ENCODE measurements at regions not wholly inside any gene's neighbourhood (a gene's known extent, or its start where the extent isn't known, plus 50 kb on each side); places are given as distances from the start of the nearest gene placed in this dataset.

GRCh38 chr5:145708169-145708568 lies 127.0 kb downstream of the PRELID2 start:
- Histone ChIP-seq H4K20me1 (no peaks in the 10 kb centered on the region), H3K4me2 (no peak overlapping the region), H3K4me1 (no peaks in the 10 kb centered on the region), H3K9ac (no peak overlapping the region), H3K36me3 (no peaks in the 10 kb centered on the region), H3K27me3 (no peaks in the 10 kb centered on the region), H3K9me3 (replicated peaks in 1 of 11) (no peaks in the 10 kb centered on the region), H3K4me3 (no peak overlapping the region), H3K27ac (no peak overlapping the region)
- no peak for TF ChIP-seq Cebpa-rat (IDR thresholded peaks at IDR 0.05)

GRCh38 chr5:145704724-145705123 lies 130.4 kb downstream of the PRELID2 start:
- H3K27me3 ChIP-seq: no peaks in the 10 kb centered on the region
- peaks cover 2 to 6% (median 4%) of the 10 kb centered on the region in 10 experiments; a peak in 17 of 20 replicates for H3K4me1 ChIP-seq
- no peaks in the 10 kb centered on the region; a peak in 1 of 22 replicates for H3K36me3 ChIP-seq
- no peak for TF ChIP-seq Cebpa-rat (IDR thresholded peaks at IDR 0.05)
- H3K27ac ChIP-seq: no peak overlapping the region
- H3K9ac ChIP-seq: no peak overlapping the region
- no peaks in the 10 kb centered on the region for H4K20me1 ChIP-seq
- no peaks in the 10 kb centered on the region for H3K9me3 ChIP-seq (replicated peaks in 1 of 11)
- H3K4me3 ChIP-seq: no peak overlapping the region
- H3K4me2 ChIP-seq: no peak overlapping the region

GRCh38 chr5:145703856-145704255 lies 131.3 kb downstream of the PRELID2 start:
- peaks cover 4 to 11% (median 8%) of the 10 kb centered on the region in 10 experiments; a peak in 17 of 20 replicates for H3K4me1 ChIP-seq
- H3K4me2 ChIP-seq: no peak overlapping the region
- H4K20me1 ChIP-seq: no peaks in the 10 kb centered on the region
- H3K9me3 ChIP-seq (replicated peaks in 1 of 11): no peaks in the 10 kb centered on the region
- no peak overlapping the region for H3K4me3 ChIP-seq
- no peaks in the 10 kb centered on the region; a peak in 1 of 22 replicates for H3K36me3 ChIP-seq
- H3K9ac ChIP-seq: no peak overlapping the region
- TF ChIP-seq Cebpa-rat (IDR thresholded peaks at IDR 0.05): no peak
- H3K27me3 ChIP-seq: no peaks in the 10 kb centered on the region
- H3K27ac ChIP-seq: no peak overlapping the region

DNA sequence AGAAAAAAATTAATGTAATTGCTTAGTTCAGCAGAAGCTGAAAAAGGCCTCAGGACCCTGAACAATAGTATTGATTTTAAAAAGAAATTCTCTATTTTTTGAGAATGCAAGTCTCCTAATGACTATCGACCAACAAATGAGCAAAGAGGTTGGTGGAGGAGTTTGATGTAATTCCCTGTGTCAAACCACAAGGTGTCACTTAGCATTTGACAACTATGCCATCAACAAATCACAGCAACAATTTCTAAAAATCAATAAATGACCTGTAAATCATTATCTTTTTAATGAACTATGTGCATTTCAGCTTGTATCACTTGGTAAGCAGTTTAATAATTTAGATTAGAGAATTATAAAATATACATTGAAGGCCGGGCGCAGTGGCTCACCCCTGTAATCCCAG lies 133.7 kb downstream of the PRELID2 start:
- no peak for TF ChIP-seq Cebpa-rat (IDR thresholded peaks at IDR 0.05)
- H3K27me3 ChIP-seq: no peaks in the 10 kb centered on the region
- H4K20me1 ChIP-seq: no peaks in the 10 kb centered on the region
- H3K36me3 ChIP-seq: no peaks in the 10 kb centered on the region; a peak in 1 of 22 replicates
- no peak overlapping the region for H3K4me2 ChIP-seq
- H3K9ac ChIP-seq: no peak overlapping the region
- H3K4me1 ChIP-seq: peaks cover 4 to 11% (median 8%) of the 10 kb centered on the region in 10 experiments; a peak in 17 of 20 replicates
- no peak overlapping the region for H3K27ac ChIP-seq
- H3K9me3 ChIP-seq (replicated peaks in 1 of 11): no peaks in the 10 kb centered on the region
- no peak overlapping the region for H3K4me3 ChIP-seq

GRCh38 chr5:145699846-145700245 lies 135.3 kb downstream of the PRELID2 start:
- Histone ChIP-seq H3K27ac (no peak overlapping the region), H4K20me1 (no peaks in the 10 kb centered on the region), H3K4me2 (peak overlapping the region; percentile 7 to 62 (median 35); a peak in 18 of 22 replicates), H3K9me3 (replicated peaks in 1 of 11) (no peaks in the 10 kb centered on the region), H3K36me3 (no peaks in the 10 kb centered on the region; a peak in 1 of 22 replicates), H3K27me3 (no peaks in the 10 kb centered on the region), H3K4me1 (peaks cover 4 to 11% (median 8%) of the 10 kb centered on the region in 10 experiments; a peak in 17 of 20 replicates), H3K4me3 (no peak overlapping the region), H3K9ac (no peak overlapping the region)
- no peak for TF ChIP-seq Cebpa-rat (IDR thresholded peaks at IDR 0.05)

DNA sequence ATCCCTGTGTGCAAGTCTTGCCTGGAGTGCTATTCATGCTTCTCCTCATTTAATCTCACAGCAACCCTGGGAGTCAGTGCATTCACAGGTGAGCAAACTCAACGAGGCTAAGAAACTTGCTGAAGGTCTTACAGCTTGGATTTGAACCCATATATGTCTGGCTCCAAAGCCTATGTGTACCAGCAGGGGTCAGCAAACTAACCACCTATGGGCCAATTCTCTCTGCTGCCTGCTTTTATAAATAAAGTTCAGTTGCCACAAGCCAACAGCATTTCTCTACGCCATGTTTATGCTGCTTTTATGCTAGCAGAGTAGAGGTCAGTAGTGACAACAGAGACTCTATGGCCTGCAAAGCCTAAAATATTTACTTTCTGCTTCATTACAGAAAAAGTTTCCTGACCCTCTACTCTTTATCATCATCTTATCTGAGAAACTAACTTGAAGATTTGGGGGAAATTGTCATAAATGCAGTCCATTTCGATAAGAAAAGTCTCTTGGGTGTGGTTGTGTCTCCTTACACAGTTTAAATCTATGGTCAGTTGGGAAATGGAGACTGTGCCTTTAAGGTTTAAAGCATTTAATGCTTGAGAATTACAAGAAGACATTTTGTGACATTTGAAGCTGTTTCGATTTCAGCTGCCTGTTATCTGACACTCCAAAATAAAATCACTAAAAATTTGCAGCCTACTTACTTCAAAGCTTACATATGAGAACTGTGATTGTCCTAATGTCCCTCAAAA lies 137.7 kb downstream of the PRELID2 start:
- Histone ChIP-seq H3K9me3 (replicated peaks in 1 of 11) (no peaks in the 10 kb centered on the region), H3K9ac (no peak overlapping the region)
- no peak for TF ChIP-seq Cebpa-rat (IDR thresholded peaks at IDR 0.05)

GRCh38 chr5:145689235-145689634 lies 145.9 kb downstream of the PRELID2 start:
- Histone ChIP-seq H3K27me3 (no peaks in the 10 kb centered on the region), H3K27ac (peak overlapping the region in 8 of 11 experiments; percentile 33 to 63 (median 52); a peak in 13 of 22 replicates), H3K4me1 (peaks cover 8 to 21% (median 14%) of the 10 kb centered on the region in 10 experiments), H3K9me3 (replicated peaks in 1 of 11) (no peaks in the 10 kb centered on the region), H3K4me3 (no peak overlapping the region), H3K4me2 (peak overlapping the region; percentile 20 to 83 (median 60); a peak in 21 of 22 replicates), H3K36me3 (no peaks in the 10 kb centered on the region), H4K20me1 (no peaks in the 10 kb centered on the region), H3K9ac (peak overlapping the region in 4 of 11 experiments; percentile 15 to 62 (median 39); a peak in 4 of 22 replicates)
- TF ChIP-seq Cebpa-rat (IDR thresholded peaks at IDR 0.05): no peak

More for the DNA sequence above, 137.7 kb downstream of the PRELID2 start:
- Histone ChIP-seq H3K4me2 (no peak overlapping the region), H4K20me1 (no peaks in the 10 kb centered on the region), H3K36me3 (no peaks in the 10 kb centered on the region; a peak in 1 of 22 replicates), H3K27me3 (no peaks in the 10 kb centered on the region), H3K4me3 (no peak overlapping the region), H3K27ac (no peak overlapping the region), H3K4me1 (peaks cover 4 to 11% (median 8%) of the 10 kb centered on the region in 10 experiments; a peak in 17 of 20 replicates)

- no peak overlapping the region for H3K4me3 ChIP-seq
- H3K36me3 ChIP-seq: no peaks in the 10 kb centered on the region
- H3K9me3 ChIP-seq (replicated peaks in 1 of 11): no peaks in the 10 kb centered on the region
- TF ChIP-seq Cebpa-rat (IDR thresholded peaks at IDR 0.05): no peak
- H3K27me3 ChIP-seq: no peaks in the 10 kb centered on the region
- no peaks in the 10 kb centered on the region for H4K20me1 ChIP-seq
- peaks cover 8 to 21% (median 14%) of the 10 kb centered on the region in 10 experiments for H3K4me1 ChIP-seq
- no peak overlapping the region for H3K9ac ChIP-seq
- H3K4me2 ChIP-seq: no peak overlapping the region
- no peak overlapping the region for H3K27ac ChIP-seq
Observed at GRCh38 chr5:145687943-145688342, 147.2 kb downstream of the PRELID2 start.

DNA sequence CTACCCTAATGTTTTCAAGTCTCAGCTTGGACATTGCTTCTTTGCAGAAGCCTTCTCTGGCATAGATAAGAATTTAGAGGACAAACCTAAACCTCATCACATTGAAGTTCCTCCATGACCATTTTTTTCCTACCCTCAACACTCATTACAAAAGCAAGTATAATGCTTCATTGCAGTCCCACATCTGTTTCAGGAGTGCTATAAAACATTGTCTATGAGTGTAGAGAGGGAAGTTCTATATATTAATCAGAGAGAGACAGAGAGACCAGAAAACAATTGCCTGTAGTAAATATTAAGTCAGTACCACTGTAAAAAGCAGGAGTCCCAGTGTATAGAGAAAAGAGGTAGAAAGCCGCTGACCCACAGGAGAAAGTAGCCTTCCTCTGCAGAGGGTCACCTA lies 149.7 kb downstream of the PRELID2 start:
- Histone ChIP-seq H3K9ac (no peak overlapping the region), H3K4me1 (peaks cover 12 to 21% (median 17%) of the 10 kb centered on the region in 10 experiments), H3K27ac (no peak overlapping the region), H3K36me3 (no peaks in the 10 kb centered on the region), H3K4me2 (no peak overlapping the region), H4K20me1 (no peaks in the 10 kb centered on the region), H3K4me3 (no peak overlapping the region), H3K9me3 (replicated peaks in 1 of 11) (no peaks in the 10 kb centered on the region), H3K27me3 (no peaks in the 10 kb centered on the region)
- no peak for TF ChIP-seq Cebpa-rat (IDR thresholded peaks at IDR 0.05)

DNA sequence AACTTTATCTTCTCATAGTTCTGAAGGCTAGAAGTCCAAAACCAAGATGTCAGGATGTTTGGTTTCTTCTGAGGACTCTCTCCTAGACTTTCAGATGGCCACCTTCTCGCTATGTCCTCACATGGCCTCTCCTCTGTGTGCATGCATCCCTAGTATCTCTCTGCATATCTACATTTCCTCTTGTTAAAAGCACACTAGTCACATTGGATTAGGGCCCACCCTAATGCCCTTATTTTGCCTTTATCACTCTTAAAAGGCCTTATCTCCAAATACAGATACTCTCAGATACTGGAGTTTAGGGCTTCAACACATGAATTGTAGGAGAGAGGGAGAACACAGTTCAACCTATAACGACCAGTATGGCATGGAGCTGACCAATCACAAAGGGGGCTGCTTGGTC lies 151.7 kb downstream of the PRELID2 start:
- no peak overlapping the region for H3K4me2 ChIP-seq
- no peaks in the 10 kb centered on the region for H3K36me3 ChIP-seq
- H3K9me3 ChIP-seq (replicated peaks in 1 of 11): no peaks in the 10 kb centered on the region
- H4K20me1 ChIP-seq: no peaks in the 10 kb centered on the region
- no peak overlapping the region for H3K27ac ChIP-seq
- H3K9ac ChIP-seq: no peak overlapping the region
- H3K4me3 ChIP-seq: no peak overlapping the region
- no peak for TF ChIP-seq Cebpa-rat (IDR thresholded peaks at IDR 0.05)
- H3K27me3 ChIP-seq: no peaks in the 10 kb centered on the region
- H3K4me1 ChIP-seq: peaks cover 0 to 9% (median 3%) of the 10 kb centered on the region in 10 experiments; a peak in 9 of 20 replicates

Measured in BLaER1 treated with 17β-estradiol and CSF1 and Interleukin-3, amounts not matched to agents 10 nM and 100 nM (cell line).